GM12878 (cell line): ENCODE measurements at regions not wholly inside any gene's neighbourhood (a gene's known extent, or its start where the extent isn't known, plus 50 kb on each side); places are given as distances from the start of the nearest gene placed in this dataset.

Source experiments
- ATAC-seq: fragments of 200-7000 bp; cut with Tn5 transposase; 3 replicates; pipeline ENCODE4 v1.9.1; 2020; ENCODE audit warnings: mild to moderate bottlenecking, moderate library complexity
- BruUV-seq: library from RNA; stranded (reverse); fragments of 400-500 nt; replicated peaks from 2 replicates; lab custom pipeline; 2021; lab: Mats Ljungman, UMichigan
- CTCF ChIA-PET: fragments of 300-600 bp; sonication (Branson Sonifier 250); formaldehyde crosslinking; extraction: SDS; loops from one replicate; lab custom pipeline; 2021; ENCODE audit warnings: inconsistent platforms; lab: Yijun Ruan, JAX
- POLR2A ChIA-PET: fragments of 350-600 bp; formaldehyde crosslinking; extraction: SDS; loops from one replicate; lab custom pipeline; 2021; ENCODE audit warnings: inconsistent platforms; lab: Charles Lee
- RAD21 ChIA-PET: fragments of 300-600 bp; sonication (Branson Sonifier 250); formaldehyde crosslinking; loops from one replicate; lab custom pipeline; 2023; ENCODE audit warnings: antibody characterized with exemption; ENCODE audit not compliant: unreplicated experiment; lab: Charles Lee
- SMC1A ChIA-PET: fragments of 300-600 bp; sonication (Branson Sonifier 250); formaldehyde crosslinking; loops from one replicate; lab custom pipeline; 2023; ENCODE audit not compliant: unreplicated experiment, uncharacterized antibody; lab: Charles Lee
- DNase-seq: peaks from one replicate; pipeline ENCODE4 v3.0.0-alpha.2; 2011; ENCODE audit warnings: low read depth, low spot score
- FAIRE-seq: peaks from 3 replicates; lab custom pipeline; 2011; peaks lifted over from hg19 to GRCh38; lab: Jason Lieb, UNC
- H2AFZ ChIP-seq: 2 replicates; pipeline ENCODE4 v1.6.0; 2011; ENCODE audit warnings: low read depth, low read length, control low read depth; ENCODE audit not compliant: control insufficient read depth
- H3K27ac ChIP-seq: 2 replicates; pipeline ENCODE4 v1.5.1; 2011; ENCODE audit warnings: control low read depth; ENCODE audit not compliant: control insufficient read depth, insufficient read depth
- H3K27me3 ChIP-seq, 2 experiments: replicated peaks in 1 of 2; 2 replicates each; pipeline versions ENCODE4 v1.6.0 to v1.6.1; 2011; ENCODE audit warnings: low read length in 1 of 2; ENCODE audit not compliant: control insufficient read depth in 2 of 2, insufficient read depth in 2 of 2
- H3K36me3 ChIP-seq, 2 experiments: 2 replicates each; pipeline ENCODE4 v1.5.1; 2011; ENCODE audit warnings: low read length in 1 of 2; ENCODE audit not compliant: control insufficient read depth in 2 of 2, insufficient read depth in 2 of 2
- H3K4me1 ChIP-seq: 2 replicates; pipeline ENCODE4 v1.6.1; 2011; ENCODE audit warnings: mild to moderate bottlenecking, low read length, moderate library complexity, mixed read lengths; ENCODE audit not compliant: control insufficient read depth, insufficient read depth
- H3K4me2 ChIP-seq: 2 replicates; pipeline ENCODE4 v1.6.0; 2011; ENCODE audit warnings: control low read depth; ENCODE audit not compliant: control insufficient read depth, insufficient read depth
- H3K4me3 ChIP-seq: fragments of 200-600 bp; sonication (generic); 2 replicates; pipeline ENCODE4 v1.5.1; 2016
- H3K79me2 ChIP-seq: 2 replicates; pipeline ENCODE4 v1.6.0; 2011; ENCODE audit warnings: low read length; ENCODE audit not compliant: control insufficient read depth, insufficient read depth
- H3K9ac ChIP-seq: 2 replicates; pipeline ENCODE4 v1.8.0; 2011; ENCODE audit warnings: low read length, control low read depth, mixed read lengths; ENCODE audit not compliant: control insufficient read depth, insufficient read depth
- H3K9me3 ChIP-seq: replicated peaks from 3 replicates; pipeline ENCODE4 v1.5.1; 2011; ENCODE audit warnings: mild to moderate bottlenecking, low read length; ENCODE audit not compliant: control insufficient read depth, insufficient read depth
- H4K20me1 ChIP-seq: 2 replicates; pipeline ENCODE4 v1.6.0; 2011; ENCODE audit not compliant: control insufficient read depth, insufficient read depth
- ETV6 ChIP-seq, 2 experiments: fragments of 450-650 bp in 1 of 2; IDR thresholded peaks in 1 of 2; conservative IDR thresholded peaks in 1 of 2; 2 replicates each; pipeline ENCODE4 v1.6.1; 2014; ENCODE audit warnings: antibody characterized with exemption in 1 of 2, borderline replicate concordance in 1 of 2, low read depth in 1 of 2, mild to moderate bottlenecking in 1 of 2, moderate library complexity in 1 of 2
- IRF3 ChIP-seq: fragments of 450-650 bp; IDR thresholded peaks from 2 replicates; pipeline ENCODE4 v1.6.1; 2014; ENCODE audit warnings: mild to moderate bottlenecking
- MEF2B ChIP-seq: fragments of 450-650 bp; IDR thresholded peaks from 2 replicates; pipeline ENCODE4 v1.6.1; 2018; ENCODE audit warnings: mild to moderate bottlenecking, moderate library complexity; ENCODE audit not compliant: partially characterized antibody, poor library complexity, severe bottlenecking
- MTA2 ChIP-seq: fragments of 450-650 bp; IDR thresholded peaks from 2 replicates; pipeline ENCODE4 v1.6.1; 2016; ENCODE audit warnings: low read depth, mild to moderate bottlenecking, moderate library complexity
- NR2C1 ChIP-seq: fragments of 450-650 bp; IDR thresholded peaks from 2 replicates; pipeline ENCODE4 v1.6.1; 2017; ENCODE audit warnings: antibody characterized with exemption, mild to moderate bottlenecking, moderate library complexity
- NR2C2 ChIP-seq: IDR thresholded peaks from 2 replicates; pipeline ENCODE4 v1.6.1; 2011; ENCODE audit warnings: borderline replicate concordance, low read depth; ENCODE audit not compliant: control insufficient read depth, insufficient read length
- ZZZ3 ChIP-seq: IDR thresholded peaks from 2 replicates; pipeline ENCODE4 v1.6.1; 2011; ENCODE audit warnings: low read depth; ENCODE audit not compliant: control insufficient read depth, insufficient read length
- in situ Hi-C: fragments of 300-500 bp; cut with MboI; formaldehyde crosslinking; loops from 9 replicates; pipeline ENCODE4 v1.14.3; 2018; ENCODE audit warnings: mixed read lengths
- intact Hi-C: fragments of 100-400 bp; cut with micrococcal nuclease; formaldehyde crosslinking; loops from one replicate; pipeline ENCODE4 v1.14.2; 2022; ENCODE audit not compliant: unreplicated experiment

- no peaks in the 10 kb centered on the region for H3K4me1 ChIP-seq
- H3K9me3 ChIP-seq = no peaks in the 10 kb centered on the region
- no TSS peak for BruUV-seq
- H3K27ac ChIP-seq = no peak overlapping the region
- H3K9ac ChIP-seq = no peak overlapping the region
- CTCF ChIA-PET = interaction anchor here (1.5 kb wide), 1 partner anchor 9 kb away, joined by 4 read pairs; no protein-coding TSS in a partner anchor
- FAIRE-seq (no peak), ATAC-seq (no peak), DNase-seq (no peak)
- no peaks in the 10 kb centered on the region for H3K79me2 ChIP-seq
- no peak overlapping the region for H2AFZ ChIP-seq
- RAD21 ChIA-PET = no interaction called here
- no peaks in the 10 kb centered on the region for H4K20me1 ChIP-seq
- intact Hi-C loops (no loop called here), in situ Hi-C loops (no loop called here)
- H3K36me3 ChIP-seq = no peaks in the 10 kb centered on the region
- POLR2A ChIA-PET = no interaction called here
- no peak overlapping the region for H3K4me3 ChIP-seq
- H3K27me3 ChIP-seq = no peaks in the 10 kb centered on the region
- no peak overlapping the region for H3K4me2 ChIP-seq
- SMC1A ChIA-PET = no interaction called here
- TF ChIP-seq MTA2 (no peak), ZZZ3 (no peak), MEF2B (no peak), IRF3 (no peak), NR2C2 (no peak), NR2C1 (no peak), ETV6 (conservative IDR thresholded peaks at IDR 0.05 in 1 of 2, IDR thresholded peaks at IDR 0.05 in 1 of 2; ENCODE audit: borderline replicate concordance in 1 of 2, low read depth in 1 of 2) (no peak)
These were observed 62.4 kb upstream of the ARG1 start for GRCh38 chr6:131510591-131510990.
